ENCODE measurements at regions not wholly inside any gene's neighbourhood (a gene's known extent, or its start where the extent isn't known, plus 50 kb on each side); places are given as distances from the start of the nearest gene placed in this dataset.

DNA sequence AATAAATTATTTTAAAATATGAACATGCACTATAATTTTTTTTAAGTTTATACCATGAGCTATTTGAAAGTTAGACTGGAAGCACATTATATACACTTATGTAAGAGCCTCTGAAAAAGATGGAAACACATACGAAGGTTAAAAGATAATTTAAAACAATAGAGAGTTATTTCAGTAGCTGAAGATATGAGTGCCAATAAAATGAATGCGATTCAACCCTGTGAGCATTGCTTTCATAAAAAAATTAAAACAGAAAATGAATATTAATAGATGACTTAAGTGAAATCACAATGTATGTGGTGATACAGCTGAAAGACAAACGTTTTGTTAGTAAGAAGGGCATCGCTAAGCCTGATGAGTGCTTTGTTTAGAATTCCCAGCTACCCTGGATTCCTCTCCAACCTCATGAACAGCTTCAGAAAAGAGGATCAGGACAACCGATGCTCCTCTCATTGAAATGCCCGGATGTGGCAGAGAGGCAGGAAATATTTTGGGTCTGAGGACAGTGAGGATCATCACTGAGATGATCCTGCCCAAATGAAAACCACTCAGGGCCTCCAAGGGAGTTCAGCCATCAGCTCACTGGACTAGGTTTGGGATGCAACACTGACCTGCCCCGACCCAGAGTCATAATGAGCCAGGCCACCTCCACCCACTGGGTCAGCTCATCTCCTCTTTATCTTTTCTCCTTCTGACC lies 60.2 kb upstream of the TOP3B start:
- Histone ChIP-seq H3K36me3 (ENCODE audit: control insufficient read depth in 2 of 2, extremely low read depth in 1 of 2, insufficient read depth in 2 of 2, low read length in 2 of 2) (no peaks in the 10 kb centered on the region), H3K9ac (replicated peaks; ENCODE audit: extremely low read depth, insufficient read depth, low read length) (no peak overlapping the region), H4K20me1 (replicated peaks; ENCODE audit: control insufficient read depth, extremely low read depth, insufficient read depth, low read length) (no peaks in the 10 kb centered on the region), H3K4me3 (replicated peaks in 1 of 3; ENCODE audit: insufficient read depth in 1 of 3, low read depth in 1 of 3, low read length in 3 of 3) (no peak overlapping the region), H3K4me2 (ENCODE audit: insufficient read depth, low read length) (no peak overlapping the region), H3K79me2 (ENCODE audit: control insufficient read depth, insufficient read depth, low read length) (no peaks in the 10 kb centered on the region), H3K27ac (ENCODE audit: insufficient read depth, low read depth, low read length) (no peak overlapping the region), H3K27me3 (ENCODE audit: control insufficient read depth in 2 of 2, insufficient read depth in 2 of 2, low read length in 2 of 2) (peaks cover 18 to 21% of the 10 kb centered on the region in 2 experiments), H3K9me1 (replicated peaks; ENCODE audit: control insufficient read depth, extremely low read depth, insufficient read depth, low read length) (no peaks in the 10 kb centered on the region), H3K4me1 (ENCODE audit: control insufficient read depth, extremely low read depth, insufficient read depth, low read length) (no peaks in the 10 kb centered on the region), H2AFZ (ENCODE audit: low read depth, low read length) (no peak overlapping the region), H3K9me3 (replicated peaks; ENCODE audit: control insufficient read depth, insufficient read depth, low read length) (no peaks in the 10 kb centered on the region)
- CTCF ChIA-PET = interaction anchor here (0.8 to 3.0 kb wide), 8 partner anchors 9 to 165 kb away, joined by 3 to 12 read pairs (median 4); no protein-coding TSS in a partner anchor
- BruUV-seq (replicated peaks) = no TSS peak
- intact Hi-C loops (cut with micrococcal nuclease) (no loop called here), dilution Hi-C loops (cut with MboI; ENCODE audit: extremely low pct_ligation_motif_present, low sequenced_read_pairs) (no loop called here)
- TF ChIP-seq FOS (IDR thresholded peaks at IDR 0.05; ENCODE audit: borderline replicate concordance, insufficient read depth, low read length) = no peak
- no peak for TF ChIP-seq GATA2 (IDR thresholded peaks at IDR 0.05; ENCODE audit: insufficient read depth, insufficient read length, low read depth, low read length)
- TF ChIP-seq POLR2AphosphoS5 (IDR thresholded peaks at IDR 0.05; ENCODE audit: insufficient read depth, low read depth, low read length) = no peak
- TF ChIP-seq MYC (IDR thresholded peaks at IDR 0.05; ENCODE audit: low read depth, low read length) = no peak
- TF ChIP-seq, protein P1, sequence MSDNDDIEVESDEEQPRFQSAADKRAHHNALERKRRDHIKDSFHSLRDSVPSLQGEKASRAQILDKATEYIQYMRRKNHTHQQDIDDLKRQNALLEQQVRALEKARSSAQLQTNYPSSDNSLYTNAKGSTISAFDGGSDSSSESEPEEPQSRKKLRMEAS (IDR thresholded peaks at IDR 0.05; ENCODE audit: insufficient read depth, insufficient read length) = no peak
- TF ChIP-seq EZH2 (IDR thresholded peaks at IDR 0.05; ENCODE audit: borderline replicate concordance, low read depth, low read length, severe bottlenecking) = no peak
- TF ChIP-seq POLR2A (IDR thresholded peaks at IDR 0.05; ENCODE audit: low read depth, low read length) = no peak
- TF ChIP-seq, protein P2, sequence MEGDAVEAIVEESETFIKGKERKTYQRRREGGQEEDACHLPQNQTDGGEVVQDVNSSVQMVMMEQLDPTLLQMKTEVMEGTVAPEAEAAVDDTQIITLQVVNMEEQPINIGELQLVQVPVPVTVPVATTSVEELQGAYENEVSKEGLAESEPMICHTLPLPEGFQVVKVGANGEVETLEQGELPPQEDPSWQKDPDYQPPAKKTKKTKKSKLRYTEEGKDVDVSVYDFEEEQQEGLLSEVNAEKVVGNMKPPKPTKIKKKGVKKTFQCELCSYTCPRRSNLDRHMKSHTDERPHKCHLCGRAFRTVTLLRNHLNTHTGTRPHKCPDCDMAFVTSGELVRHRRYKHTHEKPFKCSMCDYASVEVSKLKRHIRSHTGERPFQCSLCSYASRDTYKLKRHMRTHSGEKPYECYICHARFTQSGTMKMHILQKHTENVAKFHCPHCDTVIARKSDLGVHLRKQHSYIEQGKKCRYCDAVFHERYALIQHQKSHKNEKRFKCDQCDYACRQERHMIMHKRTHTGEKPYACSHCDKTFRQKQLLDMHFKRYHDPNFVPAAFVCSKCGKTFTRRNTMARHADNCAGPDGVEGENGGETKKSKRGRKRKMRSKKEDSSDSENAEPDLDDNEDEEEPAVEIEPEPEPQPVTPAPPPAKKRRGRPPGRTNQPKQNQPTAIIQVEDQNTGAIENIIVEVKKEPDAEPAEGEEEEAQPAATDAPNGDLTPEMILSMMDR (IDR thresholded peaks at IDR 0.05; ENCODE audit: extremely low read depth in 1 of 2, insufficient read depth in 1 of 2, low read depth in 1 of 2, low read length in 2 of 2) = no peak
- TF ChIP-seq JUN (IDR thresholded peaks at IDR 0.05; ENCODE audit: borderline replicate concordance, insufficient read depth, insufficient read length, low read depth) = no peak
- FAIRE-seq = no peak
- no peak for DNase-seq (ENCODE audit: low read depth, low spot score)
- POLR2A ChIA-PET = no interaction called here

Data from endothelial cell of umbilical vein (primary cell).